Smooth muscle cell (in vitro differentiated cells): ENCODE measurements at regions not wholly inside any gene's neighbourhood (a gene's known extent, or its start where the extent isn't known, plus 50 kb on each side); places are given as distances from the start of the nearest gene placed in this dataset.

Experiments
- DNase-seq: peaks from one replicate; lab custom pipeline; 2025; ENCODE audit not compliant: unreplicated experiment; lab: John Stamatoyannopoulos, UW
- H2AFZ ChIP-seq: fragments of 200-600 bp; sonication (generic); 2 replicates; pipeline ENCODE4 v1.6.0; 2016; ENCODE audit warnings: antibody characterized with exemption, low read depth, mild to moderate bottlenecking
- H3F3A ChIP-seq: fragments of 200-600 bp; sonication (generic); 2 replicates; pipeline ENCODE4 v1.6.0; 2017; ENCODE audit warnings: antibody characterized with exemption, low read depth
- H3K27ac ChIP-seq: fragments of 200-600 bp; sonication (generic); 2 replicates; pipeline ENCODE4 v1.5.1; 2016; ENCODE audit warnings: low read depth, mild to moderate bottlenecking
- H3K27me3 ChIP-seq: fragments of 200-600 bp; sonication (generic); 2 replicates; pipeline ENCODE4 v1.6.1; 2016; ENCODE audit warnings: low read depth, mild to moderate bottlenecking
- H3K36me3 ChIP-seq: fragments of 200-600 bp; sonication (generic); 2 replicates; pipeline ENCODE4 v1.5.1; 2016; ENCODE audit warnings: low read depth
- H3K4me1 ChIP-seq: fragments of 200-600 bp; sonication (generic); 2 replicates; pipeline ENCODE4 v1.5.1; 2016; ENCODE audit warnings: low read depth
- H3K4me2 ChIP-seq: fragments of 200-600 bp; sonication (generic); 2 replicates; pipeline ENCODE4 v1.6.0; 2016; ENCODE audit warnings: mild to moderate bottlenecking
- H3K4me3 ChIP-seq: fragments of 200-600 bp; sonication (generic); 2 replicates; pipeline ENCODE4 v1.5.1; 2016; ENCODE audit warnings: mild to moderate bottlenecking
- H3K79me2 ChIP-seq: fragments of 200-600 bp; sonication (generic); 2 replicates; pipeline ENCODE4 v1.6.0; 2016; ENCODE audit warnings: low read depth, mild to moderate bottlenecking
- H3K9ac ChIP-seq: fragments of 200-600 bp; sonication (generic); 2 replicates; pipeline ENCODE4 v1.6.0; 2016; ENCODE audit warnings: low read depth
- H3K9me3 ChIP-seq: fragments of 200-600 bp; sonication (generic); replicated peaks from 2 replicates; pipeline ENCODE4 v1.5.1; 2016; ENCODE audit warnings: low read depth
- H4K20me1 ChIP-seq: fragments of 200-600 bp; sonication (generic); 2 replicates; pipeline ENCODE4 v1.6.0; 2016; ENCODE audit warnings: low read depth
- CTCF ChIP-seq: fragments of 200-600 bp; sonication (generic); IDR thresholded peaks from 2 replicates; pipeline ENCODE4 v1.5.1; 2017; ENCODE audit warnings: borderline replicate concordance, mild to moderate bottlenecking, antibody characterized with exemption; ENCODE audit not compliant: insufficient read depth, poor library complexity, severe bottlenecking
- WGBS: methylation state at CpG from one replicate; pipeline ENCODE4 v1.1.7; 2016; ENCODE audit warnings: low lambda C conversion rate; 5-methylcytosine and 5-hydroxymethylcytosine counted together

- no peak overlapping the region for H2AFZ ChIP-seq
- no peak overlapping the region for H3K9ac ChIP-seq
- DNase-seq, result no peak
- no peaks in the 10 kb centered on the region for H3K4me1 ChIP-seq
- no peaks in the 10 kb centered on the region for H3F3A ChIP-seq
- no peak overlapping the region for H3K4me2 ChIP-seq
- H3K27ac ChIP-seq, result no peak overlapping the region
- H3K79me2 ChIP-seq, result no peaks in the 10 kb centered on the region
- no peaks in the 10 kb centered on the region for H3K9me3 ChIP-seq
- H3K36me3 ChIP-seq, result no peaks in the 10 kb centered on the region
- no peaks in the 10 kb centered on the region for H4K20me1 ChIP-seq
- no peaks in the 10 kb centered on the region for H3K27me3 ChIP-seq
- TF ChIP-seq CTCF, result no peak
- WGBS, result 71% methylated on average over 2 of the region's 2 CpGs
- no peak overlapping the region for H3K4me3 ChIP-seq
These were observed 471.8 kb downstream of the COL12A1 start for GRCh38 chr6:74733830-74734620.

GRCh38 chr6:74731931-74732330, 473.9 kb downstream of the COL12A1 start:
- H3K9me3 ChIP-seq, result no peaks in the 10 kb centered on the region
- no peak for DNase-seq
- H2AFZ ChIP-seq, result no peak overlapping the region
- H3K79me2 ChIP-seq, result no peaks in the 10 kb centered on the region
- H3K4me3 ChIP-seq, result no peak overlapping the region
- H3K27ac ChIP-seq, result peak overlapping the region; percentile 46
- TF ChIP-seq CTCF, result no peak
- H3F3A ChIP-seq, result no peaks in the 10 kb centered on the region
- H3K27me3 ChIP-seq, result no peaks in the 10 kb centered on the region
- H3K36me3 ChIP-seq, result no peaks in the 10 kb centered on the region
- no peak overlapping the region for H3K9ac ChIP-seq
- H3K4me1 ChIP-seq, result no peaks in the 10 kb centered on the region
- WGBS, result 29% methylated on average over 4 of the region's 4 CpGs
- no peaks in the 10 kb centered on the region for H4K20me1 ChIP-seq
- no peak overlapping the region for H3K4me2 ChIP-seq

- Histone ChIP-seq H3K79me2 (no peaks in the 10 kb centered on the region), H3K4me2 (no peak overlapping the region), H2AFZ (no peak overlapping the region), H3K4me3 (no peak overlapping the region), H3K36me3 (no peaks in the 10 kb centered on the region), H3F3A (no peaks in the 10 kb centered on the region), H3K27me3 (no peaks in the 10 kb centered on the region), H4K20me1 (no peaks in the 10 kb centered on the region), H3K27ac (peak overlapping the region; percentile 46), H3K9ac (no peak overlapping the region), H3K4me1 (no peaks in the 10 kb centered on the region), H3K9me3 (no peaks in the 10 kb centered on the region)
- 41% methylated on average over 2 of the region's 2 CpGs for WGBS
- DNase-seq, result no peak
- TF ChIP-seq CTCF, result no peak
These were observed 474.6 kb downstream of the COL12A1 start for GRCh38 chr6:74731204-74731603.

GRCh38 chr6:74720923-74721322, 484.9 kb downstream of the COL12A1 start:
- no peaks in the 10 kb centered on the region for H3K36me3 ChIP-seq
- 100% methylated on average over 1 of the region's 1 CpG for WGBS
- H3K27ac ChIP-seq, result no peak overlapping the region
- DNase-seq, result no peak
- H3K9ac ChIP-seq, result no peak overlapping the region
- no peaks in the 10 kb centered on the region for H3K4me1 ChIP-seq
- no peak overlapping the region for H3K4me3 ChIP-seq
- H3F3A ChIP-seq, result no peaks in the 10 kb centered on the region
- H4K20me1 ChIP-seq, result no peaks in the 10 kb centered on the region
- H3K27me3 ChIP-seq, result no peaks in the 10 kb centered on the region
- H3K9me3 ChIP-seq, result no peaks in the 10 kb centered on the region
- no peak overlapping the region for H3K4me2 ChIP-seq
- no peak overlapping the region for H2AFZ ChIP-seq
- no peak for TF ChIP-seq CTCF
- no peaks in the 10 kb centered on the region for H3K79me2 ChIP-seq
